ENCODE measurements at regions not wholly inside any gene's neighbourhood (a gene's known extent, or its start where the extent isn't known, plus 50 kb on each side); places are given as distances from the start of the nearest gene placed in this dataset.

- Mint-ChIP-seq H3K4me1 (ENCODE audit: low read depth) (no peaks in the 10 kb centered on the region), H3K27me3 (ENCODE audit: insufficient read depth) (peaks cover 6% of the 10 kb centered on the region), H3K4me3 (no peak overlapping the region), H3K27ac (no peak overlapping the region), H3K36me3 (ENCODE audit: low read depth) (no peaks in the 10 kb centered on the region), H3K9me3 (no peaks in the 10 kb centered on the region)
- DNase-seq (ENCODE audit: low spot score), result no peak
- intact Hi-C loops (cut with micrococcal nuclease), result no loop called here
Measured at GRCh38 chr14:36057452-36058116, 118.9 kb downstream of the PTCSC3 start.

- Mint-ChIP-seq H3K36me3 (ENCODE audit: low read depth) (no peaks in the 10 kb centered on the region), H3K4me1 (ENCODE audit: low read depth) (no peaks in the 10 kb centered on the region), H3K4me3 (no peak overlapping the region), H3K9me3 (no peaks in the 10 kb centered on the region), H3K27me3 (ENCODE audit: insufficient read depth) (peaks cover 3% of the 10 kb centered on the region), H3K27ac (no peak overlapping the region)
- DNase-seq (ENCODE audit: low spot score), result no peak
- intact Hi-C loops (cut with micrococcal nuclease), result no loop called here
Measured at GRCh38 chr14:36056845-36057244, 119.7 kb downstream of the PTCSC3 start.

GRCh38 chr14:36055681-36056225 lies 120.8 kb downstream of the PTCSC3 start:
- Mint-ChIP-seq H3K4me3 (no peak overlapping the region), H3K27ac (no peak overlapping the region), H3K27me3 (ENCODE audit: insufficient read depth) (peaks cover 2% of the 10 kb centered on the region), H3K4me1 (ENCODE audit: low read depth) (no peaks in the 10 kb centered on the region), H3K9me3 (no peaks in the 10 kb centered on the region), H3K36me3 (ENCODE audit: low read depth) (no peaks in the 10 kb centered on the region)
- intact Hi-C loops (cut with micrococcal nuclease), result no loop called here
- no peak for DNase-seq (ENCODE audit: low spot score)

- Mint-ChIP-seq H3K9me3 (no peaks in the 10 kb centered on the region), H3K4me3 (no peak overlapping the region), H3K27ac (no peak overlapping the region), H3K27me3 (ENCODE audit: insufficient read depth) (peaks cover 2% of the 10 kb centered on the region), H3K36me3 (ENCODE audit: low read depth) (no peaks in the 10 kb centered on the region), H3K4me1 (ENCODE audit: low read depth) (no peaks in the 10 kb centered on the region)
- DNase-seq (ENCODE audit: low spot score), result no peak
- intact Hi-C loops (cut with micrococcal nuclease), result no loop called here
Measured at GRCh38 chr14:36055052-36055378, 121.5 kb downstream of the PTCSC3 start.

- H3K4me1 Mint-ChIP-seq (ENCODE audit: low read depth), result no peaks in the 10 kb centered on the region
- intact Hi-C loops (cut with micrococcal nuclease), result no loop called here
- peaks cover 2% of the 10 kb centered on the region for H3K27me3 Mint-ChIP-seq (ENCODE audit: insufficient read depth)
- DNase-seq (ENCODE audit: low spot score), result no peak
- no peak overlapping the region for H3K27ac Mint-ChIP-seq
- H3K36me3 Mint-ChIP-seq (ENCODE audit: low read depth), result no peaks in the 10 kb centered on the region
- H3K4me3 Mint-ChIP-seq, result no peak overlapping the region
- H3K9me3 Mint-ChIP-seq, result no peaks in the 10 kb centered on the region
Measured at GRCh38 chr14:36054353-36055051, 122.0 kb downstream of the PTCSC3 start.

- Mint-ChIP-seq H3K4me1 (ENCODE audit: low read depth) (no peaks in the 10 kb centered on the region), H3K27me3 (ENCODE audit: insufficient read depth) (no peaks in the 10 kb centered on the region), H3K27ac (no peak overlapping the region), H3K36me3 (ENCODE audit: low read depth) (no peaks in the 10 kb centered on the region), H3K4me3 (no peak overlapping the region), H3K9me3 (no peaks in the 10 kb centered on the region)
- no peak for DNase-seq (ENCODE audit: low spot score)
- intact Hi-C loops (cut with micrococcal nuclease), result no loop called here
Measured at GRCh38 chr14:36052681-36053080, 123.8 kb downstream of the PTCSC3 start.

GRCh38 chr14:36052063-36052462 lies 124.5 kb downstream of the PTCSC3 start:
- DNase-seq (ENCODE audit: low spot score), result no peak
- intact Hi-C loops (cut with micrococcal nuclease), result no loop called here
- H3K4me3 Mint-ChIP-seq, result no peak overlapping the region
- no peaks in the 10 kb centered on the region for H3K9me3 Mint-ChIP-seq
- no peaks in the 10 kb centered on the region for H3K27me3 Mint-ChIP-seq (ENCODE audit: insufficient read depth)
- H3K36me3 Mint-ChIP-seq (ENCODE audit: low read depth), result no peaks in the 10 kb centered on the region
- H3K27ac Mint-ChIP-seq, result no peak overlapping the region
- H3K4me1 Mint-ChIP-seq (ENCODE audit: low read depth), result no peaks in the 10 kb centered on the region

GRCh38 chr14:36048667-36049066 lies 127.9 kb downstream of the PTCSC3 start:
- no peaks in the 10 kb centered on the region for H3K4me1 Mint-ChIP-seq (ENCODE audit: low read depth)
- intact Hi-C loops (cut with micrococcal nuclease), result no loop called here
- no peak overlapping the region for H3K27ac Mint-ChIP-seq
- no peaks in the 10 kb centered on the region for H3K36me3 Mint-ChIP-seq (ENCODE audit: low read depth)
- H3K4me3 Mint-ChIP-seq, result no peak overlapping the region
- H3K27me3 Mint-ChIP-seq (ENCODE audit: insufficient read depth), result peaks cover 3% of the 10 kb centered on the region
- DNase-seq (ENCODE audit: low spot score), result no peak
- H3K9me3 Mint-ChIP-seq, result no peaks in the 10 kb centered on the region

- Mint-ChIP-seq H3K4me3 (no peak overlapping the region), H3K4me1 (ENCODE audit: low read depth) (no peaks in the 10 kb centered on the region), H3K36me3 (ENCODE audit: low read depth) (no peaks in the 10 kb centered on the region), H3K27ac (no peak overlapping the region), H3K27me3 (ENCODE audit: insufficient read depth) (peaks cover 3% of the 10 kb centered on the region), H3K9me3 (no peaks in the 10 kb centered on the region)
- intact Hi-C loops (cut with micrococcal nuclease), result no loop called here
- no peak for DNase-seq (ENCODE audit: low spot score)
Measured at GRCh38 chr14:36047912-36048311, 128.6 kb downstream of the PTCSC3 start.

GRCh38 chr14:36035675-36036074 lies 140.8 kb downstream of the PTCSC3 start:
- intact Hi-C loops (cut with micrococcal nuclease), result no loop called here
- no peaks in the 10 kb centered on the region for H3K27me3 Mint-ChIP-seq (ENCODE audit: insufficient read depth)
- H3K4me3 Mint-ChIP-seq, result no peak overlapping the region
- H3K27ac Mint-ChIP-seq, result no peak overlapping the region
- DNase-seq (ENCODE audit: low spot score), result no peak
- no peaks in the 10 kb centered on the region for H3K9me3 Mint-ChIP-seq
- H3K4me1 Mint-ChIP-seq (ENCODE audit: low read depth), result no peaks in the 10 kb centered on the region
- H3K36me3 Mint-ChIP-seq (ENCODE audit: low read depth), result no peaks in the 10 kb centered on the region

- H3K4me1 Mint-ChIP-seq (ENCODE audit: low read depth), result no peaks in the 10 kb centered on the region
- no peaks in the 10 kb centered on the region for H3K36me3 Mint-ChIP-seq (ENCODE audit: low read depth)
- DNase-seq (ENCODE audit: low spot score), result no peak
- no peak overlapping the region for H3K4me3 Mint-ChIP-seq
- H3K27me3 Mint-ChIP-seq (ENCODE audit: insufficient read depth), result peaks cover 10% of the 10 kb centered on the region
- no peaks in the 10 kb centered on the region for H3K9me3 Mint-ChIP-seq
- intact Hi-C loops (cut with micrococcal nuclease), result no loop called here
- H3K27ac Mint-ChIP-seq, result no peak overlapping the region
Measured at GRCh38 chr14:36028665-36029064, 147.9 kb downstream of the PTCSC3 start.

- intact Hi-C loops (cut with micrococcal nuclease), result no loop called here
- Mint-ChIP-seq H3K4me1 (ENCODE audit: low read depth) (no peaks in the 10 kb centered on the region), H3K36me3 (ENCODE audit: low read depth) (no peaks in the 10 kb centered on the region), H3K4me3 (no peak overlapping the region), H3K27me3 (ENCODE audit: insufficient read depth) (peaks cover 10% of the 10 kb centered on the region), H3K27ac (no peak overlapping the region), H3K9me3 (no peaks in the 10 kb centered on the region)
- no peak for DNase-seq (ENCODE audit: low spot score)
Measured at GRCh38 chr14:36028218-36028617, 148.3 kb downstream of the PTCSC3 start.

GRCh38 chr14:36027354-36027753 lies 149.2 kb downstream of the PTCSC3 start:
- no peak overlapping the region for H3K4me3 Mint-ChIP-seq
- H3K36me3 Mint-ChIP-seq (ENCODE audit: low read depth), result no peaks in the 10 kb centered on the region
- H3K4me1 Mint-ChIP-seq (ENCODE audit: low read depth), result no peaks in the 10 kb centered on the region
- peaks cover 10% of the 10 kb centered on the region for H3K27me3 Mint-ChIP-seq (ENCODE audit: insufficient read depth)
- DNase-seq (ENCODE audit: low spot score), result no peak
- H3K27ac Mint-ChIP-seq, result no peak overlapping the region
- intact Hi-C loops (cut with micrococcal nuclease), result no loop called here
- no peaks in the 10 kb centered on the region for H3K9me3 Mint-ChIP-seq

All from activated T-helper 1 cell treated with anti-CD3 and anti-CD28 coated beads, Interleukin-12 subunit alpha, Interleukin-12 subunit beta, Interleukin-2, Interleukin-4 antibody, amounts not matched to agents 30 ng/mL and 10 ng/mL and 1 ng/mL, durations not matched to agents 14 hours and 24 hours and 36 hours (primary cell).